Activated CD4-positive, alpha-beta T cell treated with anti-CD3 and anti-CD28 coated beads, Interleukin-10, Interleukin-2, amounts not matched to agents 100 ng/mL and 50 ng/mL, durations not matched to agents 16 hours and 8 hours (primary cell): ENCODE measurements at regions not wholly inside any gene's neighbourhood (a gene's known extent, or its start where the extent isn't known, plus 50 kb on each side); places are given as distances from the start of the nearest gene placed in this dataset.
"Not testable (repeated sequence)": the region's sequence is repeated elsewhere in the genome, so short reads cannot be mapped to it uniquely, and the experiment has no call there.

Source experiments
- DNase-seq: peaks from one replicate; pipeline ENCODE4 v3.0.0-alpha.2; 2020

- no peak for DNase-seq
These were observed 157.4 kb upstream of the AMOT start for GRCh38 chrX:112997991-112998390.

GRCh38 chrX:112991801-112992200 lies 151.2 kb upstream of the AMOT start:
- no peak for DNase-seq

GRCh38 chrX:112979879-112980278 lies 139.2 kb upstream of the AMOT start:
- DNase-seq = no peak

- no peak for DNase-seq
These were observed 127.9 kb upstream of the AMOT start for GRCh38 chrX:112968351-112969133.

- no peak for DNase-seq
These were observed 127.3 kb upstream of the AMOT start for GRCh38 chrX:112967903-112968302.

GRCh38 chrX:112967341-112967740 lies 126.7 kb upstream of the AMOT start:
- no peak for DNase-seq

GRCh38 chrX:112961981-112962380 lies 121.3 kb upstream of the AMOT start:
- DNase-seq = no peak

- no peak for DNase-seq
These were observed 107.5 kb upstream of the AMOT start for GRCh38 chrX:112947981-112948615.

GRCh38 chrX:112946227-112946626 lies 105.6 kb upstream of the AMOT start:
- no peak for DNase-seq

GRCh38 chrX:112945826-112946225 lies 105.2 kb upstream of the AMOT start:
- no peak for DNase-seq

- no peak for DNase-seq
These were observed 100.7 kb upstream of the AMOT start for GRCh38 chrX:112941209-112941837.

GRCh38 chrX:112935029-112935428 lies 94.4 kb upstream of the AMOT start:
- DNase-seq = no peak

GRCh38 chrX:112931900-112932299 lies 91.3 kb upstream of the AMOT start:
- no peak for DNase-seq

- DNase-seq = no peak
These were observed 90.8 kb upstream of the AMOT start for GRCh38 chrX:112931478-112931877.

GRCh38 chrX:112923381-112923780 lies 82.8 kb upstream of the AMOT start:
- not testable (repeated sequence) for DNase-seq

GRCh38 chrX:112913807-112914206 lies 73.2 kb upstream of the AMOT start:
- no peak for DNase-seq

GRCh38 chrX:112910418-112910817 lies 69.8 kb upstream of the AMOT start:
- no peak for DNase-seq

- no peak for DNase-seq
These were observed 61.5 kb upstream of the AMOT start for GRCh38 chrX:112901869-112902725.

- DNase-seq = no peak
These were observed 55.4 kb upstream of the AMOT start for GRCh38 chrX:112896051-112896450.
